GM19043 (cell line): ENCODE measurements at regions not wholly inside any gene's neighbourhood (a gene's known extent, or its start where the extent isn't known, plus 50 kb on each side); places are given as distances from the start of the nearest gene placed in this dataset.

Experiments used
- ATAC-seq: cut with Tn5 transposase; IDR thresholded peaks from one replicate; pipeline ENCODE4 v1.9.1; 2021; ENCODE audit warnings: low read depth; ENCODE audit not compliant: unreplicated experiment

GRCh38 chr5:155189981-155190380 is 176.4 kb downstream of the KIF4B start:
- no peak for ATAC-seq

GRCh38 chr5:155193029-155193428 is 179.5 kb downstream of the KIF4B start:
- no peak for ATAC-seq

DNA sequence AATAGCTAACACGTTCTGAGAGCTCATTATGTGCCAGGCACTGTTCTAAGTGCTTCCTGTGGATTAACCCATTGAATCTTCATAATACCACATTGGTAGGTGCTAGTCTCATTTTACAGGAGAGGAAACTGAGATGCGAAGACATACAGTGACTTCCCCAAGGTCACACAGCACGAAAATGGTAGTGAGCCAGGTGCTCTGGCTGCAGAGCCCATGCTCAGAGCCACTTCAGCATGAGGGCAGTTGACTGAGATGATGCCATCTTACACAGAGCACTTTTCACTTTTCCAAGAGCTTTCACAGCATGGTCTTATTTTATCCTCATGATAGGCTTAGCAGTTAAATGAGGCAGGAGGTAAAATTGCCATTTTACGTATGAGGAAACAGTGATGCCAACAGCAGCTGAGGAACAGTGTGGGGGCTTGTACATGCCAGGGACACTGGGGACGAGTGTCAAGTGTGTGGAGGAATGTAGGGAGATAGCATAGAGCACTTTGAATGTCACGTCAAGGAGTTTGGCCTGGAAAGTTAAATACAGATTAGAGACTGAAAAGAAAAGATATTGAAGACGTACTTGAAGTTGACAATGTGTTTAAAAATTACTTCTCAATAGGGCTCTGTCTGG is 180.0 kb downstream of the KIF4B start:
- no peak for ATAC-seq

- no peak for ATAC-seq
Measured at GRCh38 chr5:155200608-155201007, 187.1 kb downstream of the KIF4B start.

GRCh38 chr5:155211764-155212163 is 198.2 kb downstream of the KIF4B start:
- no peak for ATAC-seq

GRCh38 chr5:155222393-155222792 is 208.8 kb downstream of the KIF4B start:
- ATAC-seq = no peak

- no peak for ATAC-seq
Measured at GRCh38 chr5:155229135-155229534, 215.6 kb downstream of the KIF4B start.

DNA sequence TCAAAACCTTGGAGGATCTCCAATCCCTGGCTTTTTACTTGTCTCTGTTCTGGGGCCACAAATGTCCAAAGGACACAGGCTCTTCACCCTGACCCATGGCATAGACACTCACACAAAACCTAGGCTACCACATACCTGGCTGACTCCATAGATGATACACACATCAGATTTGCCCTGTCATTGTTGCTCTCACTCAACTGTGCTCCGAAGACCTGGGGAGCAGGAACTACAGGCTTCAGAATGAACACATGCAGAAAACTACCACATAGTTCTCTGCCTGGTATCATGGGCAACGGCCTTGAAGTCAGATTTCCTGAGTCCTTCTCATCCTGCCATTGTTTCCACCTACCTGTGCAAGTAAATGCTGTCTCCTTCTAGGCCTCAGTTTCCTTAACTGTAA is 226.2 kb downstream of the KIF4B start:
- no peak for ATAC-seq

GRCh38 chr5:155250596-155250995 is 237.0 kb downstream of the KIF4B start:
- no peak for ATAC-seq

GRCh38 chr5:155252025-155252424 is 238.5 kb downstream of the KIF4B start:
- no peak for ATAC-seq

DNA sequence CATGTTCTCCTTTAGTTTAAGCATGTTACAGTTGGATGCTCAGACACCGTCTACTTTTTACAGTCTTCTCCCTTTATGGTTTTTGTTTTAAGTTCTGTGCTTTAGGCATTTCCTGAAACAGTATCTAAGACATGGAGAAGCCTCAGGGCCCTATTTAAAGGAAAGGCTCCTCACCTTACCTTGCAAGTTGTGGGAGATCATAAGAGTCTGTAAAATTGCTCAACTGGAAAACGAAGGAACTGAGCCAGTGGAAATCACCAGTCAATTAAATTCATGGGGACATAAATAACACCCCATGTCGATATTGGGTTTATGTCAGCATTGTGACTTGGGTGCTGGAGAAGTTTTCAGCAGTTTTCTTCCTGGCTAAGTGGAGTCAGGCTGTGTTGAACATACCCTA is 239.2 kb downstream of the KIF4B start:
- no peak for ATAC-seq

DNA sequence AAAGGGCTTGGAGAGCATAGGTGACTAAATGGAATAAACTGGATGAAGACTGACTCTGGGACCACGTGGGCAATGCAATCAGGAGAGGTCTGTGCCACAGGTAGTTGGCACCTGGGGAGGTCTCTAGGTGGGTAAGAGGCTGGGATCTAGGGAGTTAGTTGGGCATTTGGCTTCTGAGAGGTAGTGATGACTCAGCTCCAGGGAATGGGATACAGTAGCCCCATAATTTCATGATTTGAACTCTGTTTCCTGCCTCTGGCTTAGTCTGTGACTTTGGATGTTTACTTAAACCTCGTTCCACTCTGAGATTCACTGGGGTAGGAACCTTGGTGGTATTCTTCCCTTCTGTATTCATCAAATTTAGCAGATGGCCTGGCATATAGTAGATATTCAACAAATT is 240.8 kb downstream of the KIF4B start:
- ATAC-seq = no peak

- ATAC-seq = no peak
Measured at GRCh38 chr5:155258161-155258560, 244.6 kb downstream of the KIF4B start.

DNA sequence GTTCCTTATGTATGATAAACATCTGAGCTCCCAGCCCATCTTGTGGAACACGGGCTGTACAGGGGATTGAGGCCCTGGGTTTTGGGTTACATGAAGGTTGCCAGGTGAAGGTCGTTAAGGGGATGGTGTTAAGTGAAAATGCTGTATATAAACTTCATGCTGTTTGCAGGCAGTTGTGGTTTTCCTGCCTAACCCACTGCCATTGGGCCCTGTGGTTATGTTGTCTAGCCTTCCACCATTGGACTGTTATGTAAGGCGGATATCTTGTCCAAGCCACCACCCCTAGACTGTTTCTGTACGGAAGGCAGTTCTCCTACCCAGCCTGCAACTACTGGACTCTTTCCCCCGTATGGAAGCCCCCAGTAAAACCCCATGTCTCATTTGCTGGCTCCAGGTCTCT is 246.1 kb downstream of the KIF4B start:
- no peak for ATAC-seq

DNA sequence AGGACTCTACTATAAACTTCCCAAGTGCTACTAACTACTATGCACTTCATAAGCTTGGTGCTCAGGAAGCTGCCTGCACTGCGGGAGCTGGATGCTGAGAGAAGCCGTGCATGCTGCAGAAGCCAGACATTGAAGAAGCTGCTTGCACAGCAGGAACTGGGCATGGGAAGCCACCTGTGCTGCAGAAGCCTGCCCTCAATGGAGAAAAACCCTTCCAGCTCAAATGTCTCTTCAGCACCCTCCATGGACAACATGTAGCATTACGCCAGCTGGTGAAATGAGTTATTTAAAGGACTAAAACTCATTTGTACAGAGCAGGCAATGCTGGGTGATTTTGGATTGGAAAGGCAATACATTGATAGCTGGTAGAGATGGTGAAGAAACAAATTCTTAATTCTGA is 247.2 kb downstream of the KIF4B start:
- no peak for ATAC-seq

GRCh38 chr5:155263381-155263780 is 249.8 kb downstream of the KIF4B start:
- no peak for ATAC-seq

DNA sequence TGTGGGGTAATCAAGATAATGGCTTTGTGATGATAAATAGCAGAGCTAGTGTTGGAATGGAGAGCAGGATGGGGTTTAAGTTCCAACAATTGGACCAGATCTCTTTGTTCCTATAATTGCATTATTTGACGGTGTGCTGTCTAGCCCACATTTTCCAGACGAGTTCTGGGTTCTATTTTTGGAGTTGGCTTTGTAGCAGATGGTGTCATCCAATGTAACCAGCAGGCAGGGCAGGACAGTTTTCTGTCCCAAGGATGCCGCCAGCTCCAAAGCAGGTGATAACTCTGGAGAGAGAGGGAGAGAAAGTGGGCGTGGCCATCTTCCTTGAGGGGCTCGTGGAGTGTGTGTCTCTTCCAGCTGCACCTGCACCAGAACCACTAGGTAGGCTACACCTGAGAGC is 251.3 kb downstream of the KIF4B start:
- ATAC-seq = no peak

DNA sequence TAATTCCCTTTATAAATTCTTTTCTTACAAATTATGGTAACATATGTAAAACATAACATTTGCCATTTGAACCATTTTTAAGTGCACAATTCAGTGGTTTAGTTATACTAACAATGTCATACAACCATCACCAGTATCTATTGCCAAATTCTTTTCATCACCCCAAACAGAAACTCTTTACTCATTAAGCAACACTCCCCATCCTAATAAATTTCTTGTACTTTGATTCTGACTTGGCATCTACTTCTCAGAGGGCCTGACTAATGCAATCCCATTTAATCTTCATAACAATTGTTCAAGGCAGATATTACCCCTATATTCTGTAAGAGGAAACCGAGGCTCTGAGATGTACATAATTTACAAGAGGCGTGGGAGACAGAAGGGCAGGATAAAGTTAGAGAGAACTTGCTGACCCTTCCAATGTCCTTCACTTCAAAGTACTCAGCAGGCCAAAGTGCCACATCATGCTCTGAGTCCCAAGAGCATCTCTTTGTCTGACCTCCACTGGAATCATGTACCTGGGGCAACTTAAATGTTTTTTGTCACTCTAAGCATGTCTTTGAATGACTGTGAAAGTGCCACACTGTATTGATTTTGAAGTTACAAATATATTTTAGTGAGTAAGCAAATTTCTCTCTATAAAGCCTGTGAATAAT is 255.3 kb downstream of the KIF4B start:
- ATAC-seq = no peak

DNA sequence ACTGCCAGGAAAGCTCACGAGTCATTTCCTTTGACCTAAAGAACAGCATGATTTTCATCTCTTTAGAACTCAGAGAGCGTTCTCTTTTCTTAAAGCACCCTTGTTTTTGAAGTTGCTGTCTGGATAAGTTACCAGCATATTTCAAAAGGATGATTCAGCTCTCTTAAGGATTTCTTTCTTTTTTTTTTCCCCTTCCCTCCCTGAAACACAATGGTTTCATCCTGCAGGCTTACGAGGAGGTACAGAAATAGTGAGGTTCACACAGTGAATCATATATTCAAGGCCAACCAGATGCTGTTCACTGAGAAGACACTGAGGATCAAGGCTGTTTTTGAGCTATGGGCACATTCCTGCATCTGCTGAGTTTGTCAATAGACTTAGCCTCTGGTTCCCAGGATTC is 257.2 kb downstream of the KIF4B start:
- no peak for ATAC-seq

DNA sequence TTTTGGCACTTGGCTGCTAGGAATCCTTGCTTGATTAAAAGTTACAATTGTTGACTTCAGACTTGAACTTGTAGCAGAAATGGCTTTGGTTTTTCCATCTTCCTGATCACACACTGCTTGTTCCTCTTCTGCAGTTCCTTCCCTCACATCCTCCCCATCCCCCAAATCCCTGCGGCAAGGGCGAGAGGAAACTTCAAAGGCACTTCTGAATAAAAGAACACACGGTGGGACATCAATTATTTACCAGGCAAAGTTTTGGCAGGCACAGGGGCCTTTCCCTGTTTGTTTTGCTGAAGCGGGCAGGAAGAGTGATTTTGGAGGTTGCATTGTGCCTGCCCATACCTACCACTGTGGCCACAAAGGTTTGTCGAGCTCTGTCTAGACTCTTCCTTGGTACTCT is 260.9 kb downstream of the KIF4B start:
- no peak for ATAC-seq

DNA sequence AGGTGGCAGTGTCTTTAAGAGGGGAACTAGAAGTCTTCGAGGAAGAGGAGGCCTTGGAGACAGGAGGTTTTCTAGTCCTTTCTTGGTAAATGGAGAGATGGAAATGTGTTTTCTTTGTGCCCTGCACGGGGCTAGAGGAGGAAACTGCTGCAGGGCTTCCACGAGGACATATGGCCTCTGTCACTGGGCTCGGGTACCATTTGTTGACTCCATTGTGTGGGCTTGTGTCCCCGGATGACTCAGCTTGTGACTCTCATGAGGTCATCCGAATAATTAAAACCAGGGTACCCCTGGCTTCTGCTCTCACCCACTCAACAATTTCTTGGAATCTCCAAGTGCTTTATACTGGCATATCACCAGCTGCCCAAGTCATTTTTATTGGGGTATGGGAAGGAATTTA is 261.7 kb downstream of the KIF4B start:
- no peak for ATAC-seq

- ATAC-seq = no peak
Measured at GRCh38 chr5:155276231-155276630, 262.7 kb downstream of the KIF4B start.

DNA sequence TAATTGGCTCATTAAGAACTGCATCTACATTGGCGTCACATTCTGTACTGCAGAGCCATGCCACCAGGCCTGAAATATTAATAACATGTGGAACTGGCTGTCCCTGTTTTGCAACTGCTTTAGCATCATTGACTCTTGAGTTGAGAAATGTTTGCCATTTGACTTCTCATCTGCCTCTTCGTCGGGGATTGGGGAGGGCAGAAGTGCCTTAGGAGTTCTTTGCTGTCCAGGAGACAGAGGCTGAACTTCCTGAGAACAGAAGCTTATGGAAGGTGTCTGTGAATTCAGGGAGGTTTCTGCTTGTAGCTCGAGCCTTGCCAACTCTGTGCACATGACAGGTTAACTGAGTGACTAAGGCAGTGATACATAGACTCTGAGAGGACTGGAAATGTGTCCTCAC is 265.0 kb downstream of the KIF4B start:
- no peak for ATAC-seq
